Neural progenitor cell (in vitro differentiated cells): ENCODE measurements at regions not wholly inside any gene's neighbourhood (a gene's known extent, or its start where the extent isn't known, plus 50 kb on each side); places are given as distances from the start of the nearest gene placed in this dataset.

Experiments used
- EZH2 ChIP-seq: fragments of 200-600 bp; sonication (generic); IDR thresholded peaks from 2 replicates; pipeline ENCODE4 v1.6.1; 2017; ENCODE audit warnings: antibody characterized with exemption, mild to moderate bottlenecking, moderate library complexity
- TF ChIP-seq, protein P1 (sequence below): fragments of 200-600 bp; sonication (generic); IDR thresholded peaks from 2 replicates; pipeline ENCODE4 v1.5.1; 2017; ENCODE audit warnings: antibody characterized with exemption, mild to moderate bottlenecking

DNA sequence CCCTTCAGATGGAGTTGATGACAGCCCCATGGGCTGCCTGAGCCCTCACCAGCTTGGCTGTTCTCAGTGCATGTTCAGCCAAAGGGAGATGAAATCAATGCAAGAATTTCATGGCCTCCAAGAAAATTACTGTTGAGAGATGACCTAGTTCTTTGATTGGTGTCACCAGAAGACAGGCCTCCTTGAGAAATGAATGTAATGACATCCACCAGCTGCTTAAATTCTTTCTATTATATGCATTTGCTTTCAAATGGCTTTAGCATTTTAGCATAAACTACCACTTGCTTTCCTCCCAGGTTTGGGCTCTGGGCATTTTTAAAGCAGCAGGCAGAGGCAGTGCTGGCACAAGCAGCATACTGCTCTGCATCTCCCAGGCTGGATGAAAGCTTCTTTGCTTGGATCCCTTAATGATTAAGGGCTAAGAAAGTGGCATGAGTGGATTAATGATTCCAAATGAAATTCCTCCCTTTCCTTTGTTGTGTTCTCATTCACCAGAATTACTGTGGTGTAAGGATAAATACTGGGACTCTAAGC lies 278.4 kb downstream of the ZNF326 start:
- TF ChIP-seq, protein P1, sequence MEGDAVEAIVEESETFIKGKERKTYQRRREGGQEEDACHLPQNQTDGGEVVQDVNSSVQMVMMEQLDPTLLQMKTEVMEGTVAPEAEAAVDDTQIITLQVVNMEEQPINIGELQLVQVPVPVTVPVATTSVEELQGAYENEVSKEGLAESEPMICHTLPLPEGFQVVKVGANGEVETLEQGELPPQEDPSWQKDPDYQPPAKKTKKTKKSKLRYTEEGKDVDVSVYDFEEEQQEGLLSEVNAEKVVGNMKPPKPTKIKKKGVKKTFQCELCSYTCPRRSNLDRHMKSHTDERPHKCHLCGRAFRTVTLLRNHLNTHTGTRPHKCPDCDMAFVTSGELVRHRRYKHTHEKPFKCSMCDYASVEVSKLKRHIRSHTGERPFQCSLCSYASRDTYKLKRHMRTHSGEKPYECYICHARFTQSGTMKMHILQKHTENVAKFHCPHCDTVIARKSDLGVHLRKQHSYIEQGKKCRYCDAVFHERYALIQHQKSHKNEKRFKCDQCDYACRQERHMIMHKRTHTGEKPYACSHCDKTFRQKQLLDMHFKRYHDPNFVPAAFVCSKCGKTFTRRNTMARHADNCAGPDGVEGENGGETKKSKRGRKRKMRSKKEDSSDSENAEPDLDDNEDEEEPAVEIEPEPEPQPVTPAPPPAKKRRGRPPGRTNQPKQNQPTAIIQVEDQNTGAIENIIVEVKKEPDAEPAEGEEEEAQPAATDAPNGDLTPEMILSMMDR = no peak
- TF ChIP-seq EZH2 = no peak
